OCI-LY1 (cell line): ENCODE measurements at regions not wholly inside any gene's neighbourhood (a gene's known extent, or its start where the extent isn't known, plus 50 kb on each side); places are given as distances from the start of the nearest gene placed in this dataset.

Experiments used
- H2AFZ ChIP-seq: fragments of 200-600 bp; sonication (generic), shearing (Covaris generic); 2 replicates; pipeline ENCODE4 v1.6.0; 2014; ENCODE audit warnings: antibody characterized with exemption, mild to moderate bottlenecking, low read length
- H3F3A ChIP-seq: fragments of 200-600 bp; sonication (generic), shearing (Covaris generic); 2 replicates; pipeline ENCODE4 v1.6.0; 2014; ENCODE audit warnings: mild to moderate bottlenecking, antibody characterized with exemption, low read length, moderate library complexity; ENCODE audit not compliant: insufficient read depth
- H3K27ac ChIP-seq: fragments of 200-600 bp; sonication (generic); 2 replicates; pipeline ENCODE4 v1.5.1; 2014; ENCODE audit warnings: low read length, mixed run types, mild to moderate bottlenecking, low read depth; ENCODE audit not compliant: poor library complexity, severe bottlenecking
- H3K27me3 ChIP-seq: fragments of 200-600 bp; sonication (generic); 2 replicates; pipeline ENCODE4 v1.6.0; 2014; ENCODE audit warnings: antibody characterized with exemption, mild to moderate bottlenecking, low read length, moderate library complexity; ENCODE audit not compliant: insufficient read depth
- H3K36me3 ChIP-seq: fragments of 200-600 bp; sonication (generic); 2 replicates; pipeline ENCODE4 v1.6.1; 2014; ENCODE audit warnings: mild to moderate bottlenecking, antibody characterized with exemption, low read length, moderate library complexity, mixed read lengths; ENCODE audit not compliant: insufficient read depth
- H3K4me1 ChIP-seq: fragments of 200-600 bp; sonication (generic); 2 replicates; pipeline ENCODE4 v1.5.1; 2014; ENCODE audit warnings: mild to moderate bottlenecking, low read length, moderate library complexity; ENCODE audit not compliant: insufficient read depth, severe bottlenecking
- H3K4me2 ChIP-seq: fragments of 200-600 bp; sonication (generic), shearing (Covaris generic); 2 replicates; pipeline ENCODE4 v1.6.1; 2014; ENCODE audit warnings: low read length
- H3K4me3 ChIP-seq: fragments of 200-600 bp; sonication (generic); 2 replicates; pipeline ENCODE4 v1.5.1; 2014; ENCODE audit warnings: low read length, low read depth, mild to moderate bottlenecking, mixed read lengths; ENCODE audit not compliant: poor library complexity, severe bottlenecking
- H3K79me2 ChIP-seq: fragments of 200-600 bp; shearing (Covaris generic); 2 replicates; pipeline ENCODE4 v1.6.1; 2016; ENCODE audit warnings: mixed run types, low read length, mixed read lengths; ENCODE audit not compliant: insufficient read depth
- H3K9ac ChIP-seq: fragments of 200-600 bp; sonication (generic), shearing (Covaris generic); 2 replicates; pipeline ENCODE4 v1.6.1; 2014; ENCODE audit warnings: mild to moderate bottlenecking, low read length, mixed read lengths
- H3K9me2 ChIP-seq: fragments of 200-600 bp; sonication (generic), shearing (Covaris generic); 2 replicates; pipeline ENCODE4 v1.6.1; 2014; ENCODE audit warnings: low read depth, mild to moderate bottlenecking, low read length, mixed read lengths
- H3K9me3 ChIP-seq: fragments of 200-600 bp; shearing (Covaris generic); 2 replicates; pipeline ENCODE4 v1.6.1; 2014; ENCODE audit warnings: low read length, mixed read lengths
- H4K20me1 ChIP-seq: fragments of 200-600 bp; sonication (generic), shearing (Covaris generic); 2 replicates; pipeline ENCODE4 v1.6.0; 2016; ENCODE audit warnings: mild to moderate bottlenecking, low read length; ENCODE audit not compliant: insufficient read depth
- EZH2 ChIP-seq: fragments of 200-600 bp; sonication (generic), shearing (Covaris generic); IDR thresholded peaks from 2 replicates; pipeline ENCODE4 v1.8.0; 2017; ENCODE audit warnings: borderline replicate concordance, mixed run types, mild to moderate bottlenecking, antibody characterized with exemption, low read length, moderate library complexity, mixed read lengths
- TF ChIP-seq, protein P1 (sequence below): fragments of 200-600 bp; sonication (generic), shearing (Covaris generic); IDR thresholded peaks from 2 replicates; pipeline ENCODE4 v1.5.1; 2017; ENCODE audit warnings: mild to moderate bottlenecking, antibody characterized with exemption, low read length, moderate library complexity, mixed read lengths

DNA sequence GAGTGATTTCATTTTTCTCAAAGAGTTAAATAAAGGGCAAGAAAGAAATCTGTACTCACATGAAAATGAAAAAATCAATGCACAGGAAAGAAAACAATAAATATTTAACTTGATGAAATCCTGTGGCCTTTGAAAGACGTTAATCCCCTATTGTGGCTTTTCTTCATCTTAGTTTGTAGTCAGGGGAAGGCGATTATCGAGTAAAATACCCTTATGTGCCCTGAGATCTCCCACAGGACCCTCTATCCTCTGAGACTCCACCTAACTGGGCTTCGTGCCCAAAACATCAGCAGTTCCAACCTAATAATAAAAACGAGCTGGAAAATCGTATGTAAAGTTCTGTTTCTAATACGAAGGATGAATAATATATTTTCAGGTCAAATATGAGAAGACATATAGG, 208.2 kb upstream of the ZC3H12C start:
- no peak overlapping the region for H3K4me3 ChIP-seq
- no peaks in the 10 kb centered on the region for H3K4me1 ChIP-seq
- no peaks in the 10 kb centered on the region for H3F3A ChIP-seq
- H3K79me2 ChIP-seq, result no peaks in the 10 kb centered on the region
- no peaks in the 10 kb centered on the region for H3K36me3 ChIP-seq
- TF ChIP-seq, protein P1, sequence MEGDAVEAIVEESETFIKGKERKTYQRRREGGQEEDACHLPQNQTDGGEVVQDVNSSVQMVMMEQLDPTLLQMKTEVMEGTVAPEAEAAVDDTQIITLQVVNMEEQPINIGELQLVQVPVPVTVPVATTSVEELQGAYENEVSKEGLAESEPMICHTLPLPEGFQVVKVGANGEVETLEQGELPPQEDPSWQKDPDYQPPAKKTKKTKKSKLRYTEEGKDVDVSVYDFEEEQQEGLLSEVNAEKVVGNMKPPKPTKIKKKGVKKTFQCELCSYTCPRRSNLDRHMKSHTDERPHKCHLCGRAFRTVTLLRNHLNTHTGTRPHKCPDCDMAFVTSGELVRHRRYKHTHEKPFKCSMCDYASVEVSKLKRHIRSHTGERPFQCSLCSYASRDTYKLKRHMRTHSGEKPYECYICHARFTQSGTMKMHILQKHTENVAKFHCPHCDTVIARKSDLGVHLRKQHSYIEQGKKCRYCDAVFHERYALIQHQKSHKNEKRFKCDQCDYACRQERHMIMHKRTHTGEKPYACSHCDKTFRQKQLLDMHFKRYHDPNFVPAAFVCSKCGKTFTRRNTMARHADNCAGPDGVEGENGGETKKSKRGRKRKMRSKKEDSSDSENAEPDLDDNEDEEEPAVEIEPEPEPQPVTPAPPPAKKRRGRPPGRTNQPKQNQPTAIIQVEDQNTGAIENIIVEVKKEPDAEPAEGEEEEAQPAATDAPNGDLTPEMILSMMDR, result no peak
- TF ChIP-seq EZH2, result no peak
- H3K9me2 ChIP-seq, result no peaks in the 10 kb centered on the region
- no peak overlapping the region for H3K9ac ChIP-seq
- no peak overlapping the region for H3K4me2 ChIP-seq
- H3K9me3 ChIP-seq, result no peaks in the 10 kb centered on the region
- H2AFZ ChIP-seq, result no peak overlapping the region
- H3K27ac ChIP-seq, result no peak overlapping the region
- no peaks in the 10 kb centered on the region for H4K20me1 ChIP-seq
- H3K27me3 ChIP-seq, result no peaks in the 10 kb centered on the region

DNA sequence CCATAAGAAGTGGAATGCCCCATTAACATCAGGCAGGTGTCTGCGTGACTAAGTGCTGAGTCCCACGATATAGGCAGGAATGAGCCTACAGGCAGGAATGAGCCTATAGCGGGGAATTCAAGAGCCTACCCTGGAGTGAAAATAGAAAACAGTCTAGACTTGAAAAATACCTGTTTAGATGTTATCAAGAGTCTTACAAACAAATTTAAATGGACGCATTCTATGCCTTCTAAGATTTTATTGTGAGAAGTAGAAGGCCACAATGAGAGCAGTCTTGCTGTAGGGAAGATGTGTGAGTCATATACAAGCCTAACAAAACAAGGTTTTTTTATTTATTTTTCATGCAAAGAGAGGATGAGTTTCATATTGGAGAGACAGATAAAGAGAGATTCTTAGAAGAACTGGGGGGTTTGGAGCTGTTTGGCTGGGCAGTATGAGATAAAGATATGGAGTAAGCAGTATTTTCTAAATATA, 200.8 kb upstream of the ZC3H12C start:
- Histone ChIP-seq H3K9me2 (no peaks in the 10 kb centered on the region), H3K4me2 (no peak overlapping the region), H3K79me2 (no peaks in the 10 kb centered on the region)

DNA sequence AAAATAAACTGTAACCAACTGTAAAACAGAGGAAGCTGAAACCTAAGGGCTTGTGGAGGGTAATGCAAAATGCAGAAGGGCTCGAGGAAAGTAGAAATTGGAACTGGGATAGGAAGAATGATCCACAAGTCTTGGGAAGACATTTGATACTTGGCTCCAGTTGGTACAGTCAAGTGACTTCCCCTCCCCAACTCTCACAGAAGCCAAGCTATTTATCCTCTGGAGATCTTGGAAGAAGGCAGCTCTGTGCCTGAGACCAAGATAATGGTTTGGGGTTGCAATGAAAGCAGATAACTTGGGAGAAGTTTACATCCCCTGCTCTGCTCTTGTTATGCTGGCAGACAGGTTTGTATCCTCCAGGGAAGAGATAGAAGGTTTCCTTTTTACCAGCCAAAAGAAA, 198.9 kb upstream of the ZC3H12C start:
- no peaks in the 10 kb centered on the region for H3K4me1 ChIP-seq
- TF ChIP-seq EZH2, result no peak
- no peaks in the 10 kb centered on the region for H3K79me2 ChIP-seq
- no peak overlapping the region for H2AFZ ChIP-seq
- H3K36me3 ChIP-seq, result no peaks in the 10 kb centered on the region
- H3K9ac ChIP-seq, result no peak overlapping the region
- no peak overlapping the region for H3K4me2 ChIP-seq
- no peaks in the 10 kb centered on the region for H3K27me3 ChIP-seq
- H3K9me3 ChIP-seq, result no peaks in the 10 kb centered on the region
- H4K20me1 ChIP-seq, result no peaks in the 10 kb centered on the region
- H3F3A ChIP-seq, result no peaks in the 10 kb centered on the region
- no peaks in the 10 kb centered on the region for H3K9me2 ChIP-seq
- H3K27ac ChIP-seq, result no peak overlapping the region
- H3K4me3 ChIP-seq, result no peak overlapping the region

More for the DNA sequence above, 200.8 kb upstream of the ZC3H12C start:
- no peak for TF ChIP-seq EZH2
- TF ChIP-seq, protein P1, result no peak
- no peak overlapping the region for H2AFZ ChIP-seq
- H3K27ac ChIP-seq, result no peak overlapping the region
- no peak overlapping the region for H3K4me3 ChIP-seq
- H3K36me3 ChIP-seq, result no peaks in the 10 kb centered on the region
- no peak overlapping the region for H3K9ac ChIP-seq
- no peaks in the 10 kb centered on the region for H4K20me1 ChIP-seq
- no peaks in the 10 kb centered on the region for H3K4me1 ChIP-seq
- H3K9me3 ChIP-seq, result no peaks in the 10 kb centered on the region
- H3K27me3 ChIP-seq, result no peaks in the 10 kb centered on the region
- no peaks in the 10 kb centered on the region for H3F3A ChIP-seq

DNA sequence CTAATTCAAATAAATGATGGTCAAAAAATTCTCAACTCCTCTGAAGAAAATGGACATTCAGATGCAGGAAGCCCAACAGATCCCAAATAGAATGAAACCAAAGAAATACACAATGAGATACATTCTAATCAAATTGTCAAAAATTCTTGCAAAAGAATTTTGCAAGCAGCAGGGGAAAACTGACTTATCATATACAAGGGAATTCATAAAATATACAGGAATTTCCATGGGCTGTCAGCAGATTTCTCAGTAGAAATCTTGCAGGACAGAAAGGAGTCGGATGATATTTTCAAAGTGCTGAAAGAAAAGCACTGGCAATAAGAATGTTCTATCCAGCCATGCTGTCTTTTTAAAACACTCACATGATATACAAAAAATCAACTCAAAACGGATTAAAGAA, 194.6 kb upstream of the ZC3H12C start:
- Histone ChIP-seq H3K4me3 (no peak overlapping the region), H3K27me3 (no peaks in the 10 kb centered on the region)

More for the DNA sequence above, 194.6 kb upstream of the ZC3H12C start:
- no peak overlapping the region for H3K4me2 ChIP-seq
- H3F3A ChIP-seq, result no peaks in the 10 kb centered on the region
- H3K9me3 ChIP-seq, result no peaks in the 10 kb centered on the region
- no peaks in the 10 kb centered on the region for H3K36me3 ChIP-seq
- no peaks in the 10 kb centered on the region for H3K4me1 ChIP-seq
- no peaks in the 10 kb centered on the region for H4K20me1 ChIP-seq
- no peaks in the 10 kb centered on the region for H3K9me2 ChIP-seq
- TF ChIP-seq EZH2, result no peak
- TF ChIP-seq, protein P1, result no peak
- H2AFZ ChIP-seq, result no peak overlapping the region
- no peak overlapping the region for H3K9ac ChIP-seq
- H3K27ac ChIP-seq, result no peak overlapping the region
- no peaks in the 10 kb centered on the region for H3K79me2 ChIP-seq
